ENCODE measurements at regions not wholly inside any gene's neighbourhood (a gene's known extent, or its start where the extent isn't known, plus 50 kb on each side); places are given as distances from the start of the nearest gene placed in this dataset.

DNA sequence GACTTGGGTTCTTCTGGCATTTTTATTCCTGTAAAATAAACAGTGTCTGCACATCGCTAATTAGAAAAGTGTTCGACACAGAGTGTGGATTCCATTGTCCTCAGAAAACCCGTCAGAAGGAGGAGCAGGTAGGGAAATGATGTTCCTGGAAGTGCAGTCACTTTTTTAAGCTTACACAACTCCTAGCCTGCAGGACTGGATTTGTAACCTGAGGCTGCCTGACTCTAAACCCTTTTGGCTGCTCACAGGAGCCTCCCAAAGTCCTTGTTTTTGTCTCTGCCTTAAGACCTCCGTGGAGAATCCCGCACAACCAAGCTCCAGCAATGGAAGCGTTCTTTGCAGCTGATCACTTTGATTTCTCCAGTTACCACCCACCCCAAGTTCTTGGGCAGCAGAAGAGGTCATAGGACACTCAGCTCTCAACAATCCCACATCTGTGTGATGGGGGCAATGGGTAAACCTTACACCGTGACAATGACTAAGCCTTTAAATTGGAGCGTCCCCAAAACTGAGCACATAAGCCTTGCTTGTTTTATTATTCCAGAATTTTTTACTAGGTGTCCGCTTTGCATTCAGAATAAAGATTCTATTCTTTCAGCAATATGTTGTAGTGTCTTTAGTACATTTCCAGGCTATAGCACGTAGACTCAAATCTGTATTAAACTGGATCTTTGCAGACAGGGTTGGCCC lies 227.9 kb downstream of the TBXT start:
- no peak for TF ChIP-seq POLR2A (IDR thresholded peaks at IDR 0.05)
- TF ChIP-seq, protein P1, sequence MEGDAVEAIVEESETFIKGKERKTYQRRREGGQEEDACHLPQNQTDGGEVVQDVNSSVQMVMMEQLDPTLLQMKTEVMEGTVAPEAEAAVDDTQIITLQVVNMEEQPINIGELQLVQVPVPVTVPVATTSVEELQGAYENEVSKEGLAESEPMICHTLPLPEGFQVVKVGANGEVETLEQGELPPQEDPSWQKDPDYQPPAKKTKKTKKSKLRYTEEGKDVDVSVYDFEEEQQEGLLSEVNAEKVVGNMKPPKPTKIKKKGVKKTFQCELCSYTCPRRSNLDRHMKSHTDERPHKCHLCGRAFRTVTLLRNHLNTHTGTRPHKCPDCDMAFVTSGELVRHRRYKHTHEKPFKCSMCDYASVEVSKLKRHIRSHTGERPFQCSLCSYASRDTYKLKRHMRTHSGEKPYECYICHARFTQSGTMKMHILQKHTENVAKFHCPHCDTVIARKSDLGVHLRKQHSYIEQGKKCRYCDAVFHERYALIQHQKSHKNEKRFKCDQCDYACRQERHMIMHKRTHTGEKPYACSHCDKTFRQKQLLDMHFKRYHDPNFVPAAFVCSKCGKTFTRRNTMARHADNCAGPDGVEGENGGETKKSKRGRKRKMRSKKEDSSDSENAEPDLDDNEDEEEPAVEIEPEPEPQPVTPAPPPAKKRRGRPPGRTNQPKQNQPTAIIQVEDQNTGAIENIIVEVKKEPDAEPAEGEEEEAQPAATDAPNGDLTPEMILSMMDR (IDR thresholded peaks at IDR 0.05): no peak
